HG02870 (cell line): ENCODE measurements at regions not wholly inside any gene's neighbourhood (a gene's known extent, or its start where the extent isn't known, plus 50 kb on each side); places are given as distances from the start of the nearest gene placed in this dataset.

Experiments used
- ATAC-seq: cut with Tn5 transposase; IDR thresholded peaks from one replicate; pipeline ENCODE4 v1.9.1; 2021; ENCODE audit warnings: mild to moderate bottlenecking, moderate library complexity; ENCODE audit not compliant: unreplicated experiment

DNA sequence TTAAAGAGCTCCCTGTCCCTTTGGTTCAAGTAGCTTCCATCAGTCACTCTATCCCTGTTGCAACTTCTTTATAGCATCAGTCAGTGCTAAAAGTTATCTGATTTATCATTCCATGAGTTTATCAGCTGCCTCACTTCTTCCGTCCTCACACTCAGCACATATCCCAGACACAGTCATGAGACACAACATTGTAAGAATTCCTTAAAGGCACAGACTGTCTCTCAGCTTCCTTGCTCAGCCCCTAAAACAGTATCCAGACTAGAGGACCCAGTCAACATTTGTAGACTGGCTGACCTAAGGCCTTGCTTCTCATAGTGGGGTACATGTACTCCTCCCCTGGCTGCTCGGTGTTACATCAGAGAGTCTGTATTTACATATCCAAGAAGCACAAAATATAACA, 164.9 kb upstream of the ADGRL2 start:
- no peak for ATAC-seq

GRCh38 chr1:81634294-81634693, 166.4 kb upstream of the ADGRL2 start:
- no peak for ATAC-seq

DNA sequence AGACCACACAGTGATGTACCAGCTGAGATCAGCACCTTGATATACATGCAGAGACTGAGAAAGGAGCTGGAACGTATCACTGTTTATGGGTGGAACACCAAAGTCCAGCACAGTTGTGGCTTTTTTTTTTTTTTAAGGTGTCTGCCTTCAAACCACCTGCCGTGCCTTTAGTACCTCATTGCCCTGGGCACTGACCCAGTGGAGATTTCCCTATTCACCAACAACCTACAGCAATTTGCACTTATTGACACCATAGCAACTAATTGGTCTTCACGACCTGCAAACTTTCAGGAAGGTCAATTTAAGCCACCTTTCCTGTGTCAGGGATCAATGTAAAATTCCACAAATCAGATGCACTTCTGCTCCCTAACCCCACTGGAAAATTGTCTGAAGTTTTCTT, 181.6 kb upstream of the ADGRL2 start:
- ATAC-seq: no peak

DNA sequence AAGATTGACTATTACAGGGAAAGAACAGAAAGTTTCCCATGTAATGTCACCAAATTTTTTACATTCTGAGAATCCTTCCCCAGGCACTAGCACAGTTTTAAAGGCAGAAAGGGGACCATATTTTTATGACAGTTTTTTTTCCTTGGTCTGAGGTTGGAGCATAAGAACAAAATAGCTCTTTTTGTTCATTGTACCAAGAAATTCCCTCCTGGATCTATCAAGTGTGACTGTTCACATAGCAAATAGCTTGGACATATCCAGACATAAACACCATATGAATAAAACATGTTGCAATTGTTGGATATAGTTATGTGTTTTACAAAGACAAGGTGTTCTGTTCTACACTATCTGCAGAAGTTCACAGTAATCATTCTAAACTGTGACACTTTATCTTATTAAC, 182.4 kb upstream of the ADGRL2 start:
- no peak for ATAC-seq

DNA sequence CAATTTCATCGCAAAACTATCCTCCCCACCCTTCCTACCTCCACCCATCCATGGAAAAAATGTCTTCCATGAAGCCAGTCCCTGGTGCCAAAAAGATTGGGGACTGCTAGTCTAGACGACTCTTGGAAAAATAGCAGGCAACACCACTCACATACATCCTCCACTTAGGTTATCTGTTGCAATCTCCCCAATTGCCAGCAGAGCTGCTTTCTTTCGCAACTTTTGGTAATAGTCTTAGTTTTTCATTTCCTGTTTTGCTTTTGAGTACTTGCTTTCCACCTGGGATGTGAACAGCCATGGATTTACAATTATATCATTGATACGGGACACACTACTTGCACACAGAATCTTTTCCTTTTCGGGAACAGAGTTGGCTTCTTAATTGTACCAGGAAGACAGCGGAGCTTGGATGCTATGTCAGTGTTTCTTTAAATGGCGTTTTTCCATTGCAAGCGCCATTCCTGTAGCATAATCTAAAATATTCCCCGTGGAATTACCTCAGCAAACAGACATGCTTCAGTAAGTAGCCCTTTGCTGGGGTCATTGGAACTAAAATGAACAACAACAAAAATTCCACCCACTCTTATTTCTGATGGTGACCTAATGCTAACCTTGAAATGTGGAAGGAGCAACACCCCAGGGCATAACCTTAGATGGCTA, 183.3 kb upstream of the ADGRL2 start:
- no peak for ATAC-seq

- ATAC-seq: no peak
These were observed 186.9 kb upstream of the ADGRL2 start for GRCh38 chr1:81613803-81614202.

GRCh38 chr1:81607924-81608323, 192.8 kb upstream of the ADGRL2 start:
- no peak for ATAC-seq

DNA sequence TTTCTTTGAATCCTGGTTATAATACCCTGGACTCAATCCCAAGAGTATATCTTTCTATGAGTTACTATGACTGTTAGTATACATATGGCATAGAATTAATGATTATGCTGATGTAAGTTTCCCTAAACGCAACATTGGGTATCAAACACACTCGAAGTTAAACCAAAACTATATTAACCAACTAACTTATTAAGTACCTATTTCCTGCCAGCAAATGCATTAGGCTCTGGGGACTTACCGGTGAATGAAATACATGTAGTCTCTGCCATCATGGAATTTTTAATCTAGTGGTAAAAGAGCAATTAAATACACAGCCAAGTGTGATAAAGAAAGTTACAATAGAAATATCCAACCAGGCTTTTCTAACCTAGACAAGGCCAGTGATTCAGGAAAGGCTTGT, 193.6 kb upstream of the ADGRL2 start:
- no peak for ATAC-seq

- no peak for ATAC-seq
These were observed 194.1 kb upstream of the ADGRL2 start for GRCh38 chr1:81606656-81607055.

- no peak for ATAC-seq
These were observed 195.7 kb upstream of the ADGRL2 start for GRCh38 chr1:81605023-81605422.

DNA sequence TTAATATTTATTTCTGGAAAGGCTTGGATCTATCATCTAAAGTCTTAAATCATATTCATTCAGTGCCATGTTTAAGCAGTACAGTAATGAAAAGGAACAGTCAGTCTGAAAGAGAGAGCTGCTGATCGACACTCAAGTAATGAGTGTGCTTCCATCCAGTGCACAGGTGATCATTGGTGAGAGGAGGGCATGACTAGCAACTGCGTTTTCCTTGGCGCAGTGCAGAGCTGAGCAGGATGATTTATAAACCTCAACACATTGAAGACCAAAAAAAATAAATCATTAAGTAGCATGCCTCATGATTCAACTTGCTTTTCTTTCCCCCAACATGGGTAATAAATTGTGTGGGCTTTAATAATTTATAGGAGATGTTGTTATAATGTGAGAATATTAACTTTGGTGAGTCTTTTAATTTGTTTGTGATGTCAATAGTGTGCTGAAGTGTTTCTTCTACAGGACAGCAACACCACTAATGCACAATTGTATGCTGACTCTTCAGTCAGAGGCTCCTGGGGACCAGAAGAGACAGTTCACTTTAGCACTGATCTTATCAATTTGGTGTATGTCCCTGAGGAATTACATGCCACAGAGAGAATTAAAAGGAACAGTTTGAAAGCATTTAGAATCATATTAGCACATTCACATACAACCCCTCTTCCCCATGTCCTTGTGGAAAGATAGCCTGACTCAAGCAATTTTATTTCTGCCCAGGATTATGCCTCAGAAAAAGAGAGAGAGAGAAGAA, 199.7 kb upstream of the ADGRL2 start:
- no peak for ATAC-seq

DNA sequence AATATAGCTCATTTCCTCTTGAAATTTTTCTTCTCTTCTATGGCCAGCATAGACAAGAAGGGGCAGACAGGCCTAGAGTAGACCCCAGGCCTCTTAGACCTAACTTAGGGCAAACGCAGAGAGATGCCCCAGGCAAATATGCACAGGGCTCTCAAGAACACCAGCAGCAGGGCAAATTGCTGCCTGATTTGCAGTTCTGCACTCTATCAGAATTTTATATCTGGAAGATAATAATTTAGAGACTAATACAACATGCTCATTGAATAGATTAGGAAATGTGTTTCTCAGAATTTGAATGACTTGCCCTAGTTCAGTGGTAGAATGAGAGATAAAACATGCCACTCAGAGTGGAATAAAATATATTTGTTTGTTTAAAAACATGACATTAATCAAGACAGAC, 200.4 kb upstream of the ADGRL2 start:
- no peak for ATAC-seq

GRCh38 chr1:81598623-81599022, 202.1 kb upstream of the ADGRL2 start:
- ATAC-seq: no peak

DNA sequence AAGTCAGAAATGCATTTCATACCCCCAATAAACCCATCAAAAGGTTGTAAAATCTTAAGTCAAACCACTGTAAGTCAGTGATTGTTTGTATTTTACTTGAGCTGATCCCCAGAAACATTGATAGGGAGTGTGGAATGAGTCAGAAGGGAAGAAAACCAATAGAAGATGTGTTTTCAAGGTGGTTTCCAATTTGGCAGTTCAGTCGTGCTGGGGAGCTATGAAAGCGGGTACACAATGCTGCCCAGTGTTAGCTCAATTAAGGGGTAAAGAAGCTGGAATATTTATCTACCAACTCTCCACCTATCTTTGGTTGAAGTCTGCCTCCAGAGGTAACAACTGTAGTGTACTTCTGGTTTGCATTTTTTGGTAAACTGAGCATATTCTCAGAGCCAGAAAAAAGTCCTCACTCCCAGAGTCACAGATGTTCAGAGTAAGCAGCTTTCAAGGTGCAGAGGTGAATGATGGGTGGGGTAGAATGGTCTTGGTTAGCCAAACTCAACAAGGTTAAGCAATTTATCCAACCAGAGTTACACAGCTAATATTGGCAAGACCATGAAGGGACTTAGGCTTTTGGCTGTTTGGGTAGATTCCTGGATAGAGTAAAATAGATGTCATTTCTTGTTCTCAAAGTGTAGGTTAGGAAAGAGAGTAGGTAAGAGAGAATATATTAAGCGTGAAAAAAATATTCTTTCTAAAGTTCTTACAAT, 202.9 kb upstream of the ADGRL2 start:
- ATAC-seq: no peak

DNA sequence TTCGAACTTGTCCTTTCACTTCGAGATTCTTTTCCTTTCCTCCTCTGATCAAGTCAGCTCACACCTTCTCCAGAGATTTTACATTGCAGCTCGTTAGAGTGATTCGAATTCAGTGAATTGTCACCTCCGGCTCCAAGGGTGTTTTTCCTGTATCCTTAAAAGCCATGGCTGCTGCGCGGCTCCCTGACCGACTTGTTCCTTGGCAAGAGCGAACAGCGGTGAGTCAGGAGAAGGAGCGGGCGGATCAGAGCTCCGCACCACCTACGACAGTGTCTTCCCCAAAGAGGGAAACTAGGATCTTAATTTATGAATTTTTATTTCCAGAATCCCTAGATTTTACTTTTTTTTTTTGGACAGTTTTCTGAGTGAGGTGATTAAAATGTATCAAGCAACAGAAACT, 204.4 kb upstream of the ADGRL2 start:
- ATAC-seq: no peak

DNA sequence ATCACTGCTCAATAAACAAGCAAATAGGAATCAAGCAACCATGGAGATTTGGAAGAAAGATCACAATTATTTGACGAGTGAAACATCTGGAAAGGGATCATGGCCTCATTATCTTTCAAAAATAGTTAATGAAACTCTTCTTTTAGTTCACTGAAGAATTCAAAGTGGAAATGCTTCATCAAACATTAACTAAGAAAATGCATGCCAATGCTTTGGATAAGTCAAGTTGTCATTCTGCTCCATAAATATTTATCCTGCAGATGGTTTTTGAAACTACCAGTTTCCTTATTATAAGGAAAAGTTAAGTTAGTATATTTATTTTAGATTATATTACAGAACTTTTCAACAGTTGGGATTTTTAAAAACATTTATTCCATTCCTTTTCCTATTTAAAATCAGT, 206.5 kb upstream of the ADGRL2 start:
- no peak for ATAC-seq

GRCh38 chr1:81592233-81592632, 208.5 kb upstream of the ADGRL2 start:
- no peak for ATAC-seq

- ATAC-seq: no peak
These were observed 210.6 kb upstream of the ADGRL2 start for GRCh38 chr1:81590171-81590570.

DNA sequence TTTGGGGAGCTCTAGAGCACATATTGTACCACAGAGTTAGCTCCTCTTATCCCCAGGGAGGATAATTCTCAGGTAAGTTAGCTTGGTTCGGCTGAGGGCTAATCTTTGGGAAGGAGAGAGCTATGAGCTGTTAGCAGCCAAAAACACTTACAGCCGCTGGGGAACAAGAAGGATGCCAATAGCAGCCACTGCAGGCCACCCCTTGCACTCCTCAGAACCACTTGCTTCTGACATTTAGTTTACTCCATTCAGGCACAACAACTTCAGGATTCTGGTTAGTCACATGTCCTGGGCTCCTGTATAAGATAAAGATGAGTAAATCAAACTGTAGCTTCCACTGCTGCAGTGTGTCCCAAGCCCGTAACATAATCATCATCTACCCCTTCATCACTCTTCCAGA, 212.6 kb upstream of the ADGRL2 start:
- ATAC-seq: no peak

GRCh38 chr1:81587426-81587825, 213.3 kb upstream of the ADGRL2 start:
- no peak for ATAC-seq

DNA sequence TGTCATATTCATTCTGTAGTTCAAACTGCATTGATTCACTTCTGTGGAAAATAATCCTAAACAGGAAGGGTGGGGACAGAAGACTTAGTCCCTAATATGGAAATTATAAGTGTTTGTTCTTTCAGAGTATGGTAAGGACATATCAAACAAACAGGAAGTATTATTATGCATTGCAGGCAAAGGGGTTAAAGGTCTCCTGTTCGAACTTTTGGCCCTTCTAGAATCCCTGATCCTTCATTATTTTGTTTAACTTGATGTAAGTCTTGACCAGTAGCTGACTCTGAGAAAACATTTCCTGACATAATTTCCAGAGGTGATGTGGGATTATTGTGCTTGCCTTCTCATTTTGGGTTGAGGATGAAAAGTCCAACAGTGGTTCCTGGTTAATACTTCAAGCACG, 215.4 kb upstream of the ADGRL2 start:
- ATAC-seq: no peak

DNA sequence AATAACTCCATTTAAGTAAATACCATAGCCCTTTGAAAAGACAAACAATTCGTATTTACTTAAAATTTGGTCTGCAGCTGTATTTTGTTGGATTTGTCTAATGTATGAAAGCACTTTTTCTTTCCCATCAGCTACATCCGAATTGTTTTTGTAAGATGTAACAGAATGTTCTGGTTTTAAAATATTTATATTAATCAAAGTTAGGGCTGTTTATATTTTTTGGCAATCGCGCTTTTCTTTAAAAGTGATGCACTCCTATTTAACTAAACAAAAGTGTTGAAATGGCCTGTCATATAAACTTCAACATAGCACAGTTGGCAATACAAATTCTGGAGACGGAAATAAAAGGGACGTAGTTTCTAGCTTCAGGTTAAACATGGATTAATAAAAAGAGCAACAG, 216.3 kb upstream of the ADGRL2 start:
- no peak for ATAC-seq
